H9 (cell line): ENCODE measurements at regions not wholly inside any gene's neighbourhood (a gene's known extent, or its start where the extent isn't known, plus 50 kb on each side); places are given as distances from the start of the nearest gene placed in this dataset.
A peak's percentile ranks its signal among the peaks of the same experiment; 100 is the strongest.
"Not testable (repeated sequence)": the region's sequence is repeated elsewhere in the genome, so short reads cannot be mapped to it uniquely, and the experiment has no call there.

Source experiments
- DNase-seq: peaks from one replicate; pipeline ENCODE4 v3.0.0-alpha.2; 2017
- H2AFZ ChIP-seq: one replicate; pipeline ENCODE4 v1.6.1; 2013; ENCODE audit warnings: mild to moderate bottlenecking, low read length, control low read depth, moderate library complexity
- H2AK5ac ChIP-seq: 2 replicates; pipeline ENCODE4 v1.6.1; 2013; ENCODE audit warnings: low read length, control low read depth, mixed read lengths; ENCODE audit not compliant: insufficient read length
- H2BK120ac ChIP-seq: one replicate; pipeline ENCODE4 v1.6.1; 2013; ENCODE audit warnings: low read depth, mild to moderate bottlenecking, low read length, control low read depth, inconsistent platforms; ENCODE audit not compliant: poor library complexity, severe bottlenecking
- H2BK12ac ChIP-seq: 2 replicates; pipeline ENCODE4 v1.6.1; 2013; ENCODE audit warnings: low read length, control low read depth, mixed read lengths, low read depth; ENCODE audit not compliant: insufficient read length
- H2BK15ac ChIP-seq: 2 replicates; pipeline ENCODE4 v1.6.1; 2013; ENCODE audit warnings: low read depth, low read length, control low read depth
- H2BK20ac ChIP-seq: one replicate; pipeline ENCODE4 v1.6.1; 2013; ENCODE audit warnings: low read depth, mild to moderate bottlenecking, low read length, control low read depth, inconsistent platforms; ENCODE audit not compliant: poor library complexity, severe bottlenecking
- H2BK5ac ChIP-seq: 2 replicates; pipeline ENCODE4 v1.6.1; 2013; ENCODE audit warnings: low read length, control low read depth, mixed read lengths; ENCODE audit not compliant: insufficient read length
- H3K14ac ChIP-seq: 2 replicates; pipeline ENCODE4 v1.6.1; 2013; ENCODE audit warnings: low read length, control low read depth; ENCODE audit not compliant: insufficient read depth
- H3K18ac ChIP-seq: 2 replicates; pipeline ENCODE4 v1.6.1; 2013; ENCODE audit warnings: low read depth, mild to moderate bottlenecking, mixed read lengths, low read length, control low read depth; ENCODE audit not compliant: insufficient read length
- H3K23ac ChIP-seq: 2 replicates; pipeline ENCODE4 v1.6.1; 2013; ENCODE audit warnings: low read length, control low read depth, mixed read lengths, low read depth; ENCODE audit not compliant: insufficient read length
- H3K23me2 ChIP-seq: 2 replicates; pipeline ENCODE4 v1.6.1; 2013; ENCODE audit warnings: low read depth, mild to moderate bottlenecking, mixed read lengths, low read length, control low read depth; ENCODE audit not compliant: insufficient read length, poor library complexity, severe bottlenecking
- H3K27ac ChIP-seq: 2 replicates; pipeline ENCODE4 v1.5.1; 2013; ENCODE audit warnings: low read length, control low read depth, mixed read lengths, low read depth; ENCODE audit not compliant: insufficient read length
- H3K27me3 ChIP-seq: 2 replicates; pipeline ENCODE4 v1.6.1; 2013; ENCODE audit warnings: low read length, control low read depth, inconsistent platforms; ENCODE audit not compliant: insufficient read depth
- H3K4ac ChIP-seq: 2 replicates; pipeline ENCODE4 v1.6.1; 2013; ENCODE audit warnings: low read depth, mild to moderate bottlenecking, control low read depth, inconsistent platforms, low read length, moderate library complexity
- H3K4me1 ChIP-seq: 2 replicates; pipeline ENCODE4 v1.6.1; 2013; ENCODE audit warnings: low read length, control low read depth, inconsistent platforms; ENCODE audit not compliant: insufficient read depth
- H3K4me2 ChIP-seq: 2 replicates; pipeline ENCODE4 v1.6.1; 2013; ENCODE audit warnings: low read length, control low read depth, mixed read lengths; ENCODE audit not compliant: insufficient read length, insufficient read depth
- H3K56ac ChIP-seq: 2 replicates; pipeline ENCODE4 v1.6.1; 2013; ENCODE audit warnings: low read depth, mild to moderate bottlenecking, mixed read lengths, low read length, control low read depth; ENCODE audit not compliant: insufficient read length
- H3K79me1 ChIP-seq: 2 replicates; pipeline ENCODE4 v1.6.1; 2013; ENCODE audit warnings: low read depth, mild to moderate bottlenecking, moderate library complexity, low read length, control low read depth, inconsistent platforms; ENCODE audit not compliant: insufficient read depth, poor library complexity, severe bottlenecking
- H3K79me2 ChIP-seq: 2 replicates; pipeline ENCODE4 v1.6.1; 2013; ENCODE audit warnings: low read length, control low read depth, inconsistent platforms; ENCODE audit not compliant: insufficient read depth
- H3K9ac ChIP-seq: 2 replicates; pipeline ENCODE4 v1.6.1; 2013; ENCODE audit warnings: low read length, control low read depth, mixed read lengths; ENCODE audit not compliant: insufficient read length; ENCODE audit errors: extremely low read depth
- H3K9me3 ChIP-seq: one replicate; pipeline ENCODE4 v1.6.1; 2013; ENCODE audit warnings: low read depth, low read length, inconsistent platforms; ENCODE audit not compliant: control insufficient read depth
- H3T11ph ChIP-seq: one replicate; pipeline ENCODE4 v1.6.1; 2013; ENCODE audit warnings: mild to moderate bottlenecking, low read length, control low read depth, inconsistent platforms
- H4K20me1 ChIP-seq: one replicate; pipeline ENCODE4 v1.6.1; 2013; ENCODE audit not compliant: control insufficient read depth, insufficient read length, insufficient read depth
- H4K5ac ChIP-seq: 2 replicates; pipeline ENCODE4 v1.6.1; 2013; ENCODE audit warnings: low read depth, mild to moderate bottlenecking, mixed read lengths, low read length, control low read depth; ENCODE audit not compliant: insufficient read length
- H4K8ac ChIP-seq: replicated peaks from 2 replicates; pipeline ENCODE4 v1.6.1; 2013; ENCODE audit warnings: low read length, control low read depth, mixed read lengths, low read depth; ENCODE audit not compliant: insufficient read length
- H4K91ac ChIP-seq: 2 replicates; pipeline ENCODE4 v1.6.1; 2013; ENCODE audit warnings: low read depth, mild to moderate bottlenecking, moderate library complexity, mixed read lengths, low read length, control low read depth; ENCODE audit not compliant: insufficient read length
- H3K27ac Mint-ChIP-seq, 3 experiments: 2 replicates in 2 of 3; 3 replicates in 1 of 3; pipeline ENCODE4 v1.8.0; 2020 to 2021; ENCODE audit warnings: mixed read lengths in 3 of 3, mild to moderate bottlenecking in 1 of 3, moderate library complexity in 1 of 3
- H3K27me3 Mint-ChIP-seq: 2 replicates; pipeline ENCODE4 v1.8.0; 2021; ENCODE audit warnings: low read depth, mild to moderate bottlenecking, moderate library complexity, mixed read lengths
- H3K36me3 Mint-ChIP-seq, 3 experiments: 2 replicates in 2 of 3; 3 replicates in 1 of 3; pipeline ENCODE4 v1.8.0; 2020 to 2021; ENCODE audit warnings: low read depth in 3 of 3, mixed read lengths in 3 of 3; ENCODE audit not compliant: insufficient read depth in 1 of 3
- H3K4me1 Mint-ChIP-seq, 2 experiments: 2 replicates each; pipeline ENCODE4 v1.8.0; 2020; ENCODE audit warnings: mixed read lengths in 2 of 2
- H3K4me3 Mint-ChIP-seq, 2 experiments: 2 replicates in 1 of 2; 3 replicates in 1 of 2; pipeline ENCODE4 v1.8.0; 2020 to 2021; ENCODE audit warnings: mild to moderate bottlenecking in 2 of 2, mixed read lengths in 2 of 2, moderate library complexity in 1 of 2
- H3K9me3 Mint-ChIP-seq, 2 experiments: 2 replicates in 1 of 2; 3 replicates in 1 of 2; pipeline ENCODE4 v1.8.0; 2020; ENCODE audit warnings: mild to moderate bottlenecking in 2 of 2, mixed read lengths in 2 of 2, moderate library complexity in 1 of 2
- CTCF ChIP-seq: fragments of 200-600 bp; sonication (generic); conservative IDR thresholded peaks from 3 replicates; pipeline ENCODE4 v1.8.0; 2021; ENCODE audit warnings: antibody characterized with exemption, mild to moderate bottlenecking
- WGBS: extraction: QIAGEN DNeasy Blood & Tissue Kit; methylation state at CpG from one replicate; pipeline ENCODE4 v1.1.7; 2013; ENCODE audit warnings: missing lambda C conversion rate, low lambda C conversion rate, mixed read lengths; ENCODE audit not compliant: insufficient read length; ENCODE audit errors: extremely low coverage; 5-methylcytosine and 5-hydroxymethylcytosine counted together

- Histone ChIP-seq H2BK15ac (no peak overlapping the region), H3K18ac (no peak overlapping the region), H3K4me1 (no peaks in the 10 kb centered on the region), H2BK120ac (no peak overlapping the region), H2AK5ac (no peak overlapping the region), H2BK5ac (no peak overlapping the region), H3K14ac (no peak overlapping the region), H3T11ph (no peak overlapping the region), H3K23me2 (no peaks in the 10 kb centered on the region), H4K8ac (no peak overlapping the region), H3K23ac (no peak overlapping the region), H3K9me3 (no peaks in the 10 kb centered on the region), H3K79me1 (no peaks in the 10 kb centered on the region), H3K79me2 (no peaks in the 10 kb centered on the region), H4K91ac (no peak overlapping the region), H2BK12ac (no peak overlapping the region), H3K27me3 (no peaks in the 10 kb centered on the region), H3K4me2 (no peak overlapping the region), H3K56ac (no peak overlapping the region), H3K27ac (no peak overlapping the region), H2BK20ac (no peak overlapping the region), H2AFZ (no peak overlapping the region), H3K9ac (no peak overlapping the region), H3K4ac (no peak overlapping the region), H4K5ac (no peak overlapping the region), H4K20me1 (no peaks in the 10 kb centered on the region)
- no peak for DNase-seq
- Mint-ChIP-seq H3K36me3 (no peaks in the 10 kb centered on the region; a peak in 2 of 7 replicates), H3K27ac (no peak overlapping the region), H3K4me1 (no peaks in the 10 kb centered on the region), H3K27me3 (no peaks in the 10 kb centered on the region), H3K9me3 (peaks cover 38 to 45% of the 10 kb centered on the region in 2 experiments), H3K4me3 (no peak overlapping the region)
- WGBS, result no CpG with 5 or more reads among the region's 3 CpGs
- TF ChIP-seq CTCF, result no peak
Observed at GRCh38 chr21:25183577-25183976, 423.7 kb downstream of the MRPL39 start.

GRCh38 chr21:25181690-25182089 is 425.6 kb downstream of the MRPL39 start:
- whole genome bisulfite sequencing, result no CpG with 5 or more reads among the region's 3 CpGs
- not testable (repeated sequence) for H3K27me3 Mint-ChIP-seq, H3T11ph ChIP-seq, H3K79me2 ChIP-seq, H3K36me3 Mint-ChIP-seq, H3K4me3 Mint-ChIP-seq, H2AFZ ChIP-seq, H3K56ac ChIP-seq, DNase-seq, H4K8ac ChIP-seq, H2BK5ac ChIP-seq, H3K79me1 ChIP-seq, H3K9me3 ChIP-seq, H3K23ac ChIP-seq, H2AK5ac ChIP-seq, H3K4me1 ChIP-seq, H3K18ac ChIP-seq, H2BK12ac ChIP-seq, H2BK15ac ChIP-seq, H3K23me2 ChIP-seq, H3K27ac ChIP-seq, H2BK20ac ChIP-seq, H2BK120ac ChIP-seq, H3K14ac ChIP-seq, H3K4me2 ChIP-seq, H3K4me1 Mint-ChIP-seq, H3K4ac ChIP-seq, H4K91ac ChIP-seq, H4K20me1 ChIP-seq, H3K27me3 ChIP-seq, H4K5ac ChIP-seq, H3K9ac ChIP-seq
- peaks cover 36 to 50% of the 10 kb centered on the region in 2 experiments for H3K9me3 Mint-ChIP-seq
- H3K27ac Mint-ChIP-seq, result peak overlapping the region in 1 of 3 experiments; percentile 18; a peak in 1 of 7 replicates
